GM08714 (cell line): ENCODE measurements at regions not wholly inside any gene's neighbourhood (a gene's known extent, or its start where the extent isn't known, plus 50 kb on each side); places are given as distances from the start of the nearest gene placed in this dataset.
"Not testable (repeated sequence)": the region's sequence is repeated elsewhere in the genome, so short reads cannot be mapped to it uniquely, and the experiment has no call there.

ENCODE experiments used
- H3K4me3 ChIP-seq: fragments of 200-500 bp; sonication (Bioruptor generic); 2 replicates; pipeline ENCODE4 v1.5.1; 2014; ENCODE audit warnings: mild to moderate bottlenecking, low read length, inconsistent platforms
- ZNF274 ChIP-seq: IDR thresholded peaks from 2 replicates; pipeline ENCODE4 v1.6.1; 2012; ENCODE audit warnings: mild to moderate bottlenecking, low read depth, low read length

- no peak for TF ChIP-seq ZNF274
- H3K4me3 ChIP-seq = no peak overlapping the region
Measured at GRCh38 chr3:35437381-35437780, 201.9 kb upstream of the ARPP21 start.

- H3K4me3 ChIP-seq = no peak overlapping the region
- TF ChIP-seq ZNF274 = no peak
Measured at GRCh38 chr3:35438101-35438500, 201.2 kb upstream of the ARPP21 start.

- no peak for TF ChIP-seq ZNF274
- no peak overlapping the region for H3K4me3 ChIP-seq
Measured at GRCh38 chr3:35439663-35440062, 199.7 kb upstream of the ARPP21 start.

- TF ChIP-seq ZNF274 = no peak
- H3K4me3 ChIP-seq = no peak overlapping the region
Measured at GRCh38 chr3:35440826-35441225, 198.5 kb upstream of the ARPP21 start.

GRCh38 chr3:35446896-35447295 lies 192.4 kb upstream of the ARPP21 start:
- no peak for TF ChIP-seq ZNF274
- H3K4me3 ChIP-seq = no peak overlapping the region

- H3K4me3 ChIP-seq = no peak overlapping the region
- TF ChIP-seq ZNF274 = no peak
Measured at GRCh38 chr3:35448121-35448520, 191.2 kb upstream of the ARPP21 start.

GRCh38 chr3:35448681-35449080 lies 190.6 kb upstream of the ARPP21 start:
- no peak overlapping the region for H3K4me3 ChIP-seq
- TF ChIP-seq ZNF274 = no peak

- not testable (repeated sequence) for H3K4me3 ChIP-seq
Measured at GRCh38 chr3:35454819-35455218, 184.5 kb upstream of the ARPP21 start.

- no peak for TF ChIP-seq ZNF274
Measured at GRCh38 chr3:35473956-35474355, 165.4 kb upstream of the ARPP21 start.

GRCh38 chr3:35482566-35482965 lies 156.8 kb upstream of the ARPP21 start:
- H3K4me3 ChIP-seq = not testable (repeated sequence)

More at GRCh38 chr3:35473956-35474355, 165.4 kb upstream of the ARPP21 start:
- H3K4me3 ChIP-seq = no peak overlapping the region

- TF ChIP-seq ZNF274 = no peak
- H3K4me3 ChIP-seq = no peak overlapping the region
Measured at GRCh38 chr3:35483131-35483530, 156.2 kb upstream of the ARPP21 start.

GRCh38 chr3:35484929-35485530 lies 154.3 kb upstream of the ARPP21 start:
- H3K4me3 ChIP-seq = no peak overlapping the region
- no peak for TF ChIP-seq ZNF274

GRCh38 chr3:35486295-35486694 lies 153.0 kb upstream of the ARPP21 start:
- no peak overlapping the region for H3K4me3 ChIP-seq
- TF ChIP-seq ZNF274 = no peak

GRCh38 chr3:35487376-35487775 lies 151.9 kb upstream of the ARPP21 start:
- no peak overlapping the region for H3K4me3 ChIP-seq
- no peak for TF ChIP-seq ZNF274

- H3K4me3 ChIP-seq = no peak overlapping the region
- TF ChIP-seq ZNF274 = no peak
Measured at GRCh38 chr3:35488526-35488925, 150.8 kb upstream of the ARPP21 start.

GRCh38 chr3:35492841-35493240 lies 146.5 kb upstream of the ARPP21 start:
- H3K4me3 ChIP-seq = no peak overlapping the region
- no peak for TF ChIP-seq ZNF274
